Omental fat pad (tissue), 3 donors: ENCODE measurements at regions not wholly inside any gene's neighbourhood (a gene's known extent, or its start where the extent isn't known, plus 50 kb on each side); places are given as distances from the start of the nearest gene placed in this dataset.

Experiments
- ATAC-seq: fragments of 150-250 bp; one replicate; pipeline ENCODE4 v1.9.1; 2016; ENCODE audit warnings: mild to moderate bottlenecking, moderate library complexity; ENCODE audit not compliant: low FRiP score
- DNase-seq: peaks from one replicate; pipeline ENCODE4 v3.0.0-alpha.2; 2019; ENCODE audit warnings: low spot score
- CTCF ChIP-seq, 3 donors: fragments of 450-650 bp; IDR thresholded peaks; one replicate each; pipeline ENCODE4 v1.5.1; 2016 to 2017; ENCODE audit warnings: antibody characterized with exemption in 3 of 3, mild to moderate bottlenecking in 3 of 3, moderate library complexity in 2 of 3

- no peak for ATAC-seq
- no peak for TF ChIP-seq CTCF (IDR thresholded peaks at IDR 0.05)
- DNase-seq: no peak
Observed at GRCh38 chr1:95572002-95572401, 338.0 kb downstream of the RWDD3 start.

GRCh38 chr1:95572962-95573361, 339.0 kb downstream of the RWDD3 start:
- DNase-seq (no peak), ATAC-seq (no peak)
- no peak for TF ChIP-seq CTCF (IDR thresholded peaks at IDR 0.05)

- ATAC-seq (no peak), DNase-seq (no peak)
- TF ChIP-seq CTCF (IDR thresholded peaks at IDR 0.05): no peak
Observed at GRCh38 chr1:95575291-95575690, 341.3 kb downstream of the RWDD3 start.

- ATAC-seq: no peak
- DNase-seq: no peak
- TF ChIP-seq CTCF (IDR thresholded peaks at IDR 0.05): no peak
Observed at GRCh38 chr1:95578462-95578861, 344.5 kb downstream of the RWDD3 start.

GRCh38 chr1:95582191-95582590, 348.2 kb downstream of the RWDD3 start:
- no peak for TF ChIP-seq CTCF (IDR thresholded peaks at IDR 0.05)
- no peak for ATAC-seq
- no peak for DNase-seq

- DNase-seq: no peak
- no peak for TF ChIP-seq CTCF (IDR thresholded peaks at IDR 0.05)
- ATAC-seq: no peak
Observed at GRCh38 chr1:95582746-95583145, 348.7 kb downstream of the RWDD3 start.

GRCh38 chr1:95583661-95584210, 349.7 kb downstream of the RWDD3 start:
- ATAC-seq (no peak), DNase-seq (no peak)
- no peak for TF ChIP-seq CTCF (IDR thresholded peaks at IDR 0.05)
